Activated naive CD8-positive, alpha-beta T cell treated with anti-CD3 and anti-CD28 coated beads, Interleukin-2, amount 10 ng/mL, durations not matched to agents 7 days and 5 days (primary cell): ENCODE measurements at regions not wholly inside any gene's neighbourhood (a gene's known extent, or its start where the extent isn't known, plus 50 kb on each side); places are given as distances from the start of the nearest gene placed in this dataset.
"Not testable (repeated sequence)": the region's sequence is repeated elsewhere in the genome, so short reads cannot be mapped to it uniquely, and the experiment has no call there.

ENCODE experiments used
- ATAC-seq: fragments of 150-1000 bp; cut with Tn5 transposase; one replicate; pipeline ENCODE4 v1.10.0; 2021; ENCODE audit warnings: low read depth, moderate library complexity
- POLR2A ChIA-PET: fragments of 350-600 bp; sonication (Branson Sonifier 250); formaldehyde crosslinking; loops from one replicate; lab custom pipeline; 2021; ENCODE audit warnings: antibody characterized with exemption; lab: Charles Lee
- DNase-seq: peaks from one replicate; pipeline ENCODE4 v3.0.0; 2021
- H3K27ac Mint-ChIP-seq: one replicate; pipeline ENCODE4 v1.8.0; 2022; ENCODE audit warnings: mild to moderate bottlenecking, mixed read lengths
- H3K27me3 Mint-ChIP-seq: one replicate; pipeline ENCODE4 v1.8.0; 2022; ENCODE audit warnings: mild to moderate bottlenecking, moderate library complexity, mixed read lengths
- H3K36me3 Mint-ChIP-seq: one replicate; pipeline ENCODE4 v1.8.0; 2021; ENCODE audit warnings: mild to moderate bottlenecking, mixed read lengths
- H3K4me1 Mint-ChIP-seq: one replicate; pipeline ENCODE4 v1.8.0; 2021; ENCODE audit warnings: mixed read lengths
- H3K4me3 Mint-ChIP-seq: one replicate; pipeline ENCODE4 v1.8.0; 2022; ENCODE audit warnings: mild to moderate bottlenecking, moderate library complexity, mixed read lengths
- H3K9me3 Mint-ChIP-seq: one replicate; pipeline ENCODE4 v1.8.0; 2021; ENCODE audit warnings: mixed read lengths

DNA sequence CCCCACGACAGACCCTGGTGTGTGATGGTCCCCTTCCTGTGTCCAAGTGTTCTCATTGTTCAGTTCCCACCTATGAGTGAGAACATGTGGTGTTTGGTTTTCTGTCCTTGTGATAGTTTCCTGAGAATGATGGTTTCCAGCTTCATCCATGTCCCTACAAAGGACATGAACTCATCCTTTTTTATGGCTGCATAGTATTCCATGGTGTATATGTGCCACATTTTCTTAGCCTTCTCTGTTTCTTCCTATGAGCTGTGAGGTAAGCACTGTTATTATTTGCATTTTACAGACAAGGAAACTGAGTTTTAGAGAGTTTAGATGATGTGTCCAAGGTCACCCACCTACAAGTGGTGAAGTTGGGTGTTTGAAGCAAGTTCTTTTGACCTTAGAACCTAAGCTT, 51.1 kb upstream of the BNC1 start:
- ATAC-seq, H3K4me1 Mint-ChIP-seq, H3K4me3 Mint-ChIP-seq, H3K9me3 Mint-ChIP-seq, H3K27me3 Mint-ChIP-seq, H3K27ac Mint-ChIP-seq, DNase-seq, POLR2A ChIA-PET, H3K36me3 Mint-ChIP-seq: not testable (repeated sequence)

DNA sequence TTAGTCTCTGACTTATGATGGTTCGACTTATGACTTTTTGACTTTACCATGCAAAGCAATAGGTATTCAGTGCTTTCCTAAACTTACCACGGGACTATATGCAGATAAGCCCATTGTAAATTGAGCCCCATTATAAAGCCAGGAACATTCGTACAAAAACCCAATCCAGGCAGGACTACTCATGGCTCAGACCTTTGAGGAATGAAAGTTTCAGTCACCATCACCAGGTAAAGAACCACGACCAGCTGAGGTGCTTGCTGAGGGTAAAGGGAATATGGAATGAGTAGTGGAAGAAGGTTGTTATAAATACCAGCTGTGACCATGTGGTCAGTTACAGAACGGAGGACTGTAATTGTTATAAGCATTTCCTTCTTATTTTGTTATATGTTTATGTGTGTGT, 54.9 kb upstream of the BNC1 start:
- Mint-ChIP-seq H3K9me3 (peaks cover 5% of the 10 kb centered on the region), H3K36me3 (no peaks in the 10 kb centered on the region), H3K27ac (no peak overlapping the region), H3K4me3 (no peak overlapping the region), H3K4me1 (no peaks in the 10 kb centered on the region), H3K27me3 (peaks cover 4% of the 10 kb centered on the region)
- no peak for DNase-seq
- ATAC-seq = no peak
- POLR2A ChIA-PET = no interaction called here

DNA sequence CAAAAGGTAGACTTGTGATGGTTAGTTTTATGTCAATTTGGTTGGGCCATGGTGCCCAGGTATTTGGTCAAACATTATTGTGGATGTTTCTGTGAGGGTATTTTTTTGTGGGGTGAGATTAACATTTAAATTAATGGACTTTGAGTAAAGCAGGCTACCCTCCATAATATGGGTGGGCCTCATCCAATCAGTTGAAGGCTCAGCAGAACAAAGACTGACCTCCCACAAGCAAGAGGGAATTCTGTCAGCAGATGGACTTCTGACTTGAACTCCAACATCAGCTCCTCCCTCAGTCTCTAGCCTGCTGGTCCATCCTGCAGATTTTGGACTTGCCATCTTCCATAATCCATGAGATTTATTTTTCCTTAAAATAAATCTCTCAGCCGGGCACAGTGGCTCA, 55.6 kb upstream of the BNC1 start:
- Mint-ChIP-seq H3K9me3 (peaks cover 4% of the 10 kb centered on the region), H3K36me3 (no peaks in the 10 kb centered on the region)
- ATAC-seq = no peak

DNA sequence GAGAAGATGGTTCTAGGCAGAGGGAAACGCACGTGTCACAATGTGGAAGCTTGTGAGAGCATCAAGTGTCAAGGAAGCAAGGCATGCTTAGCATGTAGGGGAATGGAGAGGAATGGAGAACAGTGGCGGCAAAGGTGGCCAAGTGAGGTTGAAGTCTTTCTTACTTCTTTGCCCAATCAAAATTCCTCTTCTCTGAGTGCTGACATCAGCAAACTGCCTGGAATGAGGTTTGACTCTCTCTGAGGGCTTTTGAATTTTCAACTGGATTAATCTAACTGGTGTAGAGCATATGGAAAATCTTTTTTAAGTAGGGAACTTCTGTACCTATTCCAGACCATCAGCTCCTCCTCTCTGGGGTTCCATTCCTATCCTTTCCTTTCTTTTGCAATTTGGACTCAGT, 61.9 kb upstream of the BNC1 start:
- no peak for ATAC-seq
- Mint-ChIP-seq H3K27me3 (peaks cover 9% of the 10 kb centered on the region), H3K9me3 (no peaks in the 10 kb centered on the region), H3K4me3 (no peak overlapping the region), H3K36me3 (no peaks in the 10 kb centered on the region), H3K4me1 (no peaks in the 10 kb centered on the region), H3K27ac (no peak overlapping the region)
- POLR2A ChIA-PET = no interaction called here
- no peak for DNase-seq

More for the DNA sequence above, 55.6 kb upstream of the BNC1 start:
- no peak overlapping the region for H3K4me3 Mint-ChIP-seq
- POLR2A ChIA-PET = no interaction called here
- no peak for DNase-seq
- no peak overlapping the region for H3K27ac Mint-ChIP-seq
- no peaks in the 10 kb centered on the region for H3K4me1 Mint-ChIP-seq
- H3K27me3 Mint-ChIP-seq = peaks cover 5% of the 10 kb centered on the region

DNA sequence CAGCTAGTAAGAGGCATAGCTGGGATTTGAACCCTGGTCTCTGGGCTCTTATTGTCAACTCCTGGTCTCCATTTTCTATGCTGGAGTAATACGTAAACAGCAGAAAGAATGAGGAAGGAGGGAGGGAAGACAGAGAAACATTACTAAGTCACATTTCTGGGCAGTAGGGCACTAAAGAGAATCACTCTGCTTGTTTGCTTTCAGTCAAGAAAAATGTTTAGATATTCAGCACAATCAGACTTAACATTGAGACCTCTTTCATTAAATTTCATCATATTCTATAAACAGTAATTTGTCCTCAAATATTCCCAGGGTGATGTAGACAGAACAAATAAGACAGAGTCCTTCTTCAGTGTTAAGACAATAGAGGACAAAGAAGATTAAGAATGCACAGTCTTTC, 67.7 kb upstream of the BNC1 start:
- Mint-ChIP-seq H3K27ac (no peak overlapping the region), H3K36me3 (no peaks in the 10 kb centered on the region), H3K27me3 (peaks cover 4% of the 10 kb centered on the region), H3K4me3 (no peak overlapping the region), H3K4me1 (no peaks in the 10 kb centered on the region), H3K9me3 (no peaks in the 10 kb centered on the region)
- POLR2A ChIA-PET = no interaction called here
- DNase-seq = no peak
- no peak for ATAC-seq

DNA sequence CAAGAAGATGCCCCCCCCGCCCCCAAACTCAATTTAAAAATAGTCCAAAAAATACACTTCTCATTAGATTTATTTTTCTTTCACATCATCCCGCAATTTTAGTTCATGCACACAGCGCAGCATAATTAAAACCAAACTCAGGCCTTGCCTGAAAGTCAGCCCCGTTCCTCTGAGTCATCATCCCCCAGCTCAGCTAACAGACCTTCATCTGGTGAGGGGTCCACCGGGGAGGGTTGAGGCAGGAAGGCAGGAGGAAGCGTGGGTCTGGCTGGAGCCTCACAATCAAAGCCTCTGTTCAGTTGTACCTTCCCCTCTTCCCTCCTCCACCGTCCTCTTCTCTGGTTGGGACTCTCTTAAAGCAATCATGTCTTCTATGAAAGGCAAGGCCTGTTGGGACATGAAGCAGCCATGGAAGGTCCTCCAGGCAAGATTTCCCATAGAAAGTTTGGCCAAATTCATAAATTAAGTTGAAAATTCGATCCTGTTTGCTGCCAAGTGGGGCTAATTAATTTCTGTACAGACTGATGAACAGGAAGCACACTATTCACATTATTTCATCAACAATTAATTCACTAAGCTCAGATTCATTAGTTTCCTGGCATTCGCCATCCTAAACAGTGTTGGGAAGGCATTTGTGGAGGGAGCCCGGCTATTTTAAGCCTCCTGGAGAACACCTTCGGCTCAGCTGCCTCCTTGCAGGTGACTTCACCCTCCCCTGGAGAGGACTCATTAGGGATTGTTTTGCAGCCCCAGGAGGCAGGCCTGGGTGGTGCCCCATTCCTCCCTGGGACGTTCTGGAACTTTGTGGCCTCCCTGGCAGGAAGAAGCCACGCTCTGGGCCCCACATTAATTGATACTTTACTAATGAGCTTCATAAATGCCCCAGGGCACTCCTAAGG, 72.3 kb upstream of the BNC1 start:
- no peak overlapping the region for H3K27ac Mint-ChIP-seq
- POLR2A ChIA-PET = no interaction called here
- ATAC-seq = no peak
- H3K4me1 Mint-ChIP-seq = no peaks in the 10 kb centered on the region
- no peaks in the 10 kb centered on the region for H3K9me3 Mint-ChIP-seq
- peaks cover 5% of the 10 kb centered on the region for H3K27me3 Mint-ChIP-seq
- H3K36me3 Mint-ChIP-seq = no peaks in the 10 kb centered on the region
- H3K4me3 Mint-ChIP-seq = no peak overlapping the region
- DNase-seq = no peak

DNA sequence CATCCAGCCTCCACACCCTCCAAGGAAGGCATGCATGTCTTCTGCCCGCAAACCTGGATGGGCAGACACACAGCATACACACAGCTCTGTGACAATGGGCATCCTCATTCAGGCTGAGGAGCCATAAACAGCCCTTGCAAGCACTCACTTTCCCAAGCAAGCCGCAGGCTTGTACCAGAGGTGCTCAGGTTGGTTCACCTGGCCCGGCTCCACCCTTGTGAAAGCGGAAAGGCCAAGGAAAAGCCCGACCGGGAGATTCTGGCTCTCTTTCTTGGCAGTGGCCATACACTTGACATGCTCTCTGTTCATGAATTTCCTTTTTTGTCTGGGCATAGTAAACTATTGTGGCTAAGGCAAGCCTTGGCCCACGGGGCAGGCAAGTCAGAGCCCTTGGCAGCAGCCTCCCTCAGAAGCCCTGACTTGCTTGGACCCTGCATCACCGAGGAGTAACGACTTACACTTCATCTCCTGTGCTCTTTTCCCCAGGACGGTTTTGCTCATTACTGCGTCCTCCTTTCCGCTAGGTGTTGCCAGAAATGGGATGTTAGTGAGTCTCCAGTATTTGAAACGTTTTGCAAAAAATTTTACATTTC, 74.6 kb upstream of the BNC1 start:
- H3K4me1 Mint-ChIP-seq = no peaks in the 10 kb centered on the region
- H3K36me3 Mint-ChIP-seq = no peaks in the 10 kb centered on the region
- POLR2A ChIA-PET = no interaction called here
- ATAC-seq (no peak), DNase-seq (no peak)
- H3K4me3 Mint-ChIP-seq = no peak overlapping the region
- peaks cover 22% of the 10 kb centered on the region for H3K27me3 Mint-ChIP-seq
- H3K9me3 Mint-ChIP-seq = no peaks in the 10 kb centered on the region
- H3K27ac Mint-ChIP-seq = no peak overlapping the region

DNA sequence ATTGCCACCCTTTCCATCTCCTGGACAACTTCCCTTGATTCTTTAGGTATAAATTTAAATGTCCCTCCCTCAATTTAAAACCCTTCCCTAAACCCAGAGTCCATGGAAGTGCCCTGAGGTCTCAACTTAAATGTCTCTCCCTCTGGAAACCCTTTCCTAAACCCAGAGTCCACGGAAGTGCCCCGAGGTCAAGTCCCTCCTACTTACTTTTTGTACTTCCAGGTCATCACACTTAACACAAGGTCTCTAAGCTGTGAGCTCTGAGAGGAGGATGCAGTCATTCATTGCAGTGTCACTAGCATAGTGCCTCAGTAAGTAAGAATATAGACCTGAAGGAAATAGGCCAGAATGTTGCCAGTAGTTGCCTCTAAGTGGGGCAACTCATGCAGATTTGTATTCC, 78.2 kb upstream of the BNC1 start:
- H3K4me1 Mint-ChIP-seq = no peaks in the 10 kb centered on the region
- no peaks in the 10 kb centered on the region for H3K9me3 Mint-ChIP-seq
- H3K27ac Mint-ChIP-seq = no peak overlapping the region
- DNase-seq (no peak), ATAC-seq (no peak)
- peaks cover 51% of the 10 kb centered on the region for H3K27me3 Mint-ChIP-seq
- no peaks in the 10 kb centered on the region for H3K36me3 Mint-ChIP-seq
- H3K4me3 Mint-ChIP-seq = no peak overlapping the region
- POLR2A ChIA-PET = no interaction called here

DNA sequence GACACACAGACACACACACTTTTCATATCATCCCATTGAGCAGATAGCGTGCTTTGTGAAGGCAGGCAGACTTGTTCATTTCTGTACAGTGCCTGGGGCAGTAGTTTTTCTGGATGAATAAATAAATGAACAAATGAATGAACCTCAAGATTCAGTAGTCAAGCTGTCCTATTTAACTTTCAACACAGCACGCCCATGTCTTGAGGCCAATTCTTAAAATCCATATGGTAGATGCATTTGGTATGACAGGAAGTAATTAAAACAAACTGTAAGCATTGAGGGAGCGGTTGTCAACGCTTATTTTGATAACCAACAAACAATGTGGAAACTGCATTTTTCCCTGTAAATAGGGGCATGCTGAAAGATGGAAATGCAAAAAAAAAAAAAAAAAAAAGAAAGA, 80.0 kb upstream of the BNC1 start:
- no peak overlapping the region for H3K4me3 Mint-ChIP-seq
- no peaks in the 10 kb centered on the region for H3K4me1 Mint-ChIP-seq
- no peaks in the 10 kb centered on the region for H3K36me3 Mint-ChIP-seq
- H3K27me3 Mint-ChIP-seq = peaks cover 56% of the 10 kb centered on the region
- no peak for DNase-seq
- no peak for ATAC-seq
- no peak overlapping the region for H3K27ac Mint-ChIP-seq
- H3K9me3 Mint-ChIP-seq = no peaks in the 10 kb centered on the region
- POLR2A ChIA-PET = no interaction called here

DNA sequence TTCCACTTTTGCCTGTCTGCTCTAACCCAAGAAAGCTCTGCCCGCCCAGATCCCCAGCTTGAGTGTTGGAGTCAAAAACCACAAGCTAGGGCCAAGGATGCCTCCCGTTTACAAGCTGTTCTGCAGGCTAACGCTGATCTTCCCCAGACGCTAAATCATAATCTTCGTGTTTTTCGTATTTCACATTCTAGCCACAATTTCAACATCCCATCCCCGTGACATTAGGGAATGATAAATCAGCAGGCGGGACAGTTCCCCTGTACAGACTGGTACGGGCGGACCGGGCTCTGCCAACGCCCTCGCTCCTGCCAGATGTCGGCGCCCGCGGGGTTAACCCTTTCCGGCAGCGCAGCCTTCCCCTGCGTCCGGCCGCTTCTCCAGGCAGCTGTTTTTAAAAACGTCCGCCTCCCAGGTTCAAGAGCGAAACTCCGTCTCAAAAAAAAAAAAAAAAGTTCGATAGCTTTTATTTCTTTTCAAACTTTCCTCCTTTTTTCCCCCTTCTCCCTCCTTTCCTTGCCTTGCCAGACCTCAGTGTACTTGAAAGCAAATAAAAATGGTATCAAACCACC, 81.0 kb upstream of the BNC1 start:
- peak overlapping the region; percentile 55 for H3K4me3 Mint-ChIP-seq
- H3K9me3 Mint-ChIP-seq = no peaks in the 10 kb centered on the region
- H3K4me1 Mint-ChIP-seq = no peaks in the 10 kb centered on the region
- peaks cover 56% of the 10 kb centered on the region for H3K27me3 Mint-ChIP-seq
- DNase-seq (peak; percentile 41), ATAC-seq (no peak)
- no peak overlapping the region for H3K27ac Mint-ChIP-seq
- POLR2A ChIA-PET = no interaction called here
- H3K36me3 Mint-ChIP-seq = no peaks in the 10 kb centered on the region

DNA sequence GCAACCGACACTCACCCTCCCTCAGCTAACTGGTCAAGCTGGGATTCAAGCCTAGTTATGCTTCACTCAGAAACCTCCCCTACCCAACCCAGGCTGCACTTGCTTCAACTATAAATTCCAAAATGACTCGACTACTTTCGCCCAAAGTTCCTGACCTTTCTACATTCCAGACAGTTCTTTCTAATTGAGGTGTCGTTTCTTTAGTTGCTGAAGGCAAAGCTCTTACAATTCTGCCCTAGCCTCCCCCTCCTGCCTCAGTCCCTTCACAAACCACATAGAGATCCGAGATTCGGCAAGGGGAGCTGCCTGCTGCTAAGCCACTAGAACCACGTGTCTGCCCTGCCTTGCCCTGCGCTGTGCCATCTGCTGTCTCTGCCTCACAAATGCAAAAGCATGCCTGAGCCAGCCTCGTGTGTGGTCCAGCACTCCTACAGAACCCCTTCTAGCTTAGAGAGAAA, 74.7 kb upstream of the SH3GL3 start:
- Mint-ChIP-seq H3K4me3 (no peak overlapping the region), H3K27me3 (peaks cover 32% of the 10 kb centered on the region), H3K9me3 (no peaks in the 10 kb centered on the region), H3K4me1 (no peaks in the 10 kb centered on the region), H3K27ac (no peak overlapping the region), H3K36me3 (no peaks in the 10 kb centered on the region)
- POLR2A ChIA-PET = no interaction called here
- DNase-seq (no peak), ATAC-seq (no peak)

DNA sequence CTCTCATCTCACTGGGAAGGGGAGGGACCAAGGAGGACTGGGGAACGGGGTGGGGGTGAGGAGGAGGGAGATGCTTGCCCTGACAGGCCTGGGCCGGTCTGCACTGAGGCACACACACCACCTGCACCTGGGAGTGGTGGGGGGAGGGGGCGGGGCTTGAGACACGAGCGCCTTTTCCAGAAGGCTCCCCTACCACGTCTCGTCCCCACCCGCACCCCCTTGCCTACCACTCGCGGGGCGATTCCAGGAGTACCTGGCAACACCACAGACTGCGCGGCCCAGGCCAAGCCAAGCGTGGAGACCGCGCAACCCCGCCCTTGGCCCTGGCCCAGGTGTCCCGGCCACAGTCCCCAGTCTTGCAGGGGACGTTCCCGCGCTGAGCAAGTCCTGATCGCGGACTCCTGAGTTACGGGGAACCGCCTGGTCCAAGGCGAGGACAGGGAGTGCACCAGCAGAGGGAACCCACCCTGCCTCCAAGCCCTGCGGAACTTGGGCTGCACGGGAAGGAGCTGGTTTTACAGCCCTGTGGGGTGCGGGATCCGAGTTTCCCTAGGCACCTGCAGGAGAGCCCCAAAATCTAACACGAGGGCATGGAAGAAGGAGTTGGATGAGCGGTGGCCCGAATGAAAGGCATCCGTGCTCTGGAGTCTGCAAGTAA, 68.1 kb upstream of the SH3GL3 start:
- POLR2A ChIA-PET = no interaction called here
- Mint-ChIP-seq H3K9me3 (no peaks in the 10 kb centered on the region), H3K27me3 (peaks cover 38% of the 10 kb centered on the region), H3K27ac (no peak overlapping the region), H3K36me3 (no peaks in the 10 kb centered on the region), H3K4me1 (peaks cover 5% of the 10 kb centered on the region), H3K4me3 (no peak overlapping the region)
- ATAC-seq (no peak), DNase-seq (no peak)

DNA sequence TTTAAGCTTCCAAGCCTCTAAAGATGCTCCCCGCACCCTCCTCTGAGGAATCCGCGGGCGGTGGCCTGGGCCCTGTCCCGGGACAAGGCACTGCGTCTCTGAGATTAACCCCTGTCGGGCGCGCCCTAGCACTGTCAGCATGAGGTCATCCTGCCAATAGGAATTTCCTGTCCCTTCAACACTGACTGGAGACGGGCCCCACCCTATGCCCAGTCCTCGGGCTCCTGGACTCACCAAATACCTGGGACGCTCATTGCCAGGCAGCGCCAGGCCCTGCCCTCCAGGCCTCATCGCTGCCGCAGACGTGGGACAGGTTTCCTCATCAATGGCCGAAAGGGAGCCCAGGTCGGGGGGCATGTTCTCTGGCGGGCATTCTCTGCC, 67.6 kb upstream of the SH3GL3 start:
- H3K4me3 Mint-ChIP-seq = no peak overlapping the region
- ATAC-seq (no peak), DNase-seq (no peak)
- peaks cover 5% of the 10 kb centered on the region for H3K4me1 Mint-ChIP-seq
- POLR2A ChIA-PET = no interaction called here
- peaks cover 38% of the 10 kb centered on the region for H3K27me3 Mint-ChIP-seq
- no peaks in the 10 kb centered on the region for H3K9me3 Mint-ChIP-seq
- H3K27ac Mint-ChIP-seq = no peak overlapping the region
- H3K36me3 Mint-ChIP-seq = no peaks in the 10 kb centered on the region
